ENCODE measurements at regions not wholly inside any gene's neighbourhood (a gene's known extent, or its start where the extent isn't known, plus 50 kb on each side); places are given as distances from the start of the nearest gene placed in this dataset.

DNA sequence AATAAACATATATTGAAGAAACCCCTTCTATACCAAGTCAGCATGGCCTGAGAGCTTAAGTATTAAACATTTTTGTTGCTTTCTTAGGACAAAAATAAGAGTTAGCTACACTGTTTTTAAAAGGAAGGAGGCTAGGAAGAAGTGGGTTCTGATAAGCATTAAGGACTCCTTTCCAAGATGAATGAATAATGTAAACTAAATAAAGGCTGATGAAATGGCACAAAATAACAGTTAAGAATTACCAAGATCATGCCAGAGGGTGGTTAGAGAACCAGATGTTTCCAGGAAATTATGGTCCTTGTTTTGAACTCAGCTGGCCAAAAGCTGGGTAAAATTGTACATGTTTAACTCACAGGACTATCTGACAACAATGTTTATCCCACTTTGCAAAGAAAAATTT is 114.1 kb upstream of the ETS2 start:
- no peak for DNase-seq (ENCODE audit: low read depth in 1 of 2, low spot score in 1 of 2)

DNA sequence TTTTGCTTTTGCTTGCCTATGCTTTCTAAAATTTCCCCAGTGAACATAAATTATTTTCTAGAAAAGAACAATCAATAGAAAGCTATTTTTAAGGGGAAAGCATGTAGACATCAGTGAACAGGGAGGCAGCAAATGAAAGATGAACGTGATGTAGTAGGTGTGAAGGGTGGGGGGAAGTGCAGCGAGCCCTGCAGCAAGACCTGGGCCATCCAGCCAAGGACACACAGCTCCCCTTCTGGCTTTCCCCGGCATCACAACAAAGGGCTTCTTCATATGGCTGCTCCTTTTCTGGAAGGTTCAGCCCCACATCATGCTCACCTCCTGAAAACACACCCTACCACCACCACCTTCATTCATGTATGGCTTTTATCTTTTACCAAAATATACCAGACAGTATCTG is 109.2 kb upstream of the ETS2 start:
- DNase-seq (ENCODE audit: low read depth in 1 of 2, low spot score in 1 of 2) = no peak

- no peak for DNase-seq (ENCODE audit: low read depth in 1 of 2, low spot score in 1 of 2)
Measured at GRCh38 chr21:38699048-38699447, 106.7 kb upstream of the ETS2 start.

DNA sequence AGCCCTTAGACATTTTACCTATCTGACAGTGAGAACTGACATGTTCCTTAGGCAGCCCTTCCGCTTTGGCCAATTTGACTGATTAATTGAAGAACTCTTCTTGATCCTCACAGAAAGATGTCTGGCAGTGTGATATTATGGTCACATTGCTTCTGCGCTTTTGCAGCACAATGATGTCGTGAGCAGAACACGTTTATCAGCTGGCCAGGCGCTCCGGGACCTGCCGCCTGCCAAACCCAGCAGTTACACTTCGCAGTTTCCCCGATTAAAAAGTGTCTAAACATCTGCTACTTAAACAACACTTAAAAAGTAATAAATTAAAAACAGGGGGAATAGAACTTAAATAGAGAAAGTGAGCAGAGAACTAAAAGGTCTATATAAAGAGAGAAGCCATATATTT is 103.5 kb upstream of the ETS2 start:
- DNase-seq (ENCODE audit: low read depth in 1 of 2, low spot score in 1 of 2) = no peak

DNA sequence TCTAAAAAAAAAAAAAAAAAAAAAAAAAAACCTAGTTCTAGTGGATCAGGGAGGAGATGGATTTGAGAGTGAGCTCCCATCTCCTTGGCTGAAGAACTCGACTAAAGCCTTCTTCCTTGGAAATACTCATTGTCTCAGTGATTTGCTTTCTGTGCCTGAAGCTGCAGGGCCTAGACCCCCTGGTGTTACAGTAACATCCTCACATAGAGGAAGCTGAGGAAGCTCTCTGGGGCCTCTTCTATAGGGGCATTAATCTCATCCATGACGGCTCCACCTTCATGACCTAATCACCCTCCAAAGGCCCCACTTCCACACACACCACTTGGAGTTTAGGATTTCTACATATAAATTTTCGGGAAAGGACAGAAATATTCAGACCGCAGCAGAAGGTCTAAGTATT is 95.9 kb upstream of the ETS2 start:
- no peak for DNase-seq (ENCODE audit: low read depth in 1 of 2, low spot score in 1 of 2)

DNA sequence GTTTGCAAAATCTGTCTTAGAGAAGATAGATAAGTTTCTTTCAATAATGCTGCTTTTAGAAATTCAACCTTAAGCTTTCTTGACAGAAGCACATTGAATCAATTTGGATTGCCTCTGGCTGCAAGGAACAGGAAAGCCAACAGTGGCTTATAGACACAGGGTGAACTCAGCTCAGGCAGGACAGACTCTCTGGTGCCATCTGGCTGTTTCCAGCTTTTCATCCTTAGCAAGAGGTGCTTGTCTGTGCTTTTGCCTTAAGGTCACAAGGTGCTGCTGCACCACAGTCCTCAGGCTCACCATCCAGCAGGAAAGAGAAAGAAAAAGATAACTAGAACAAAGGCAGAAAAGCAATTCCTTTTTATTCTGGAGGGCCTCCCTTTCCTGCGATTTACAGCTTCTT is 93.7 kb upstream of the ETS2 start:
- no peak for DNase-seq (ENCODE audit: low read depth in 1 of 2, low spot score in 1 of 2)

DNA sequence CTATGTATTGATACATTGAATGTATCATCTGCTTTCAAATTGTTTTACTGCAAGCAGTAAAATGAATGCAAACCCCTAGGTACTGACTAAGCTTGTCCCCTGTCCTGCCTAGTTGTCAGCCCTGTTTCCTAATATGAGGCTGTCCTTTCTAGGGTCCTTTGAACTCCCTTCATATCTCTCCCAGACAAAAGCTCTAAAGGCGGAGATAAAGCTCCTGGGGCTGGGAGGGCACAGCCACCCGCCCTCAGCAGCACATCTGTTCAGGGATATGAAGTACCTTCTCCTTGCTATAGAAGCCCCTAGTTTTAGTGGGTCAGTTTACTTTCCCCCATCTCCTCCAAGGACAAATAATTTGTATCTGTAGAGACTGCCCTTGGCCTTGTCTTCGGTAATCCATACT is 93.1 kb upstream of the ETS2 start:
- no peak for DNase-seq (ENCODE audit: low read depth in 1 of 2, low spot score in 1 of 2)

GRCh38 chr21:38714039-38714817 is 91.5 kb upstream of the ETS2 start:
- DNase-seq (ENCODE audit: low read depth in 1 of 2, low spot score in 1 of 2) = no peak

DNA sequence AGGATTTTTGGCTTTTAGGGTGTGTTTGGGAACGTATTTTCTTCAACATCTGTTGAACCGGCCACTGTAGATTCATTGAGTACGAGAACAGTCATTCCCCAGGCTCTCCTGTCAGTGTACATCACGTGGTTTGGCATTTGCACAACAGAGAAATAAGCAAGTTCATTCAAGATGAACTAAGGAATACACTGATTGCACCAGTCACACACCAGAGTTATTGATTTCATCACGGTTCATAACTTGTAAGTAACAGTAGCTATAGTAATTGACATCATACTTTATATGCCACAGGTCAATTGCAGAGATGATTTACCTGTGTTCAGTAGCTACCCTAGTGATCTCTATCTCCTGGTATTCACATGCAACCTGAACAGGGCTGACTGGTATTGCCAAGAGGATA is 90.7 kb upstream of the ETS2 start:
- DNase-seq (ENCODE audit: low read depth in 1 of 2, low spot score in 1 of 2) = no peak

DNA sequence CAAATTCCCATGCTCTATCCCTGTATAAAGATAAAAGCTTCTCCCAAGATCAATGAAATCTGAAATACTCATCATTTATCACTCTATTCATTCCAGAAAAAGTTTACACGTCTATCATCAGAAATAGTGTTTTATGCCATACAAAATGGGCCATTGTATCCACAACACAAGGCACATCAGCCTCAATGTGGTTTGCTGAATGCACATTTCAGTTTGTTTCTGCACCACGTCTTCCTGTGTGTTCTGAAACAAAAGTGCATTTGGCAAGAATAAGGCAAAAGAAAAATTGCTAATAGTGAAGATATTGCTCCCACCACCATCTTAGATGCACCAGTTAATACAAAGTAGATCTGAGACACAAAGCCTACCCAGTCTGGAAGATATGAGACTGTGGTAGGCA is 89.6 kb upstream of the ETS2 start:
- no peak for DNase-seq (ENCODE audit: low read depth in 1 of 2, low spot score in 1 of 2)

DNA sequence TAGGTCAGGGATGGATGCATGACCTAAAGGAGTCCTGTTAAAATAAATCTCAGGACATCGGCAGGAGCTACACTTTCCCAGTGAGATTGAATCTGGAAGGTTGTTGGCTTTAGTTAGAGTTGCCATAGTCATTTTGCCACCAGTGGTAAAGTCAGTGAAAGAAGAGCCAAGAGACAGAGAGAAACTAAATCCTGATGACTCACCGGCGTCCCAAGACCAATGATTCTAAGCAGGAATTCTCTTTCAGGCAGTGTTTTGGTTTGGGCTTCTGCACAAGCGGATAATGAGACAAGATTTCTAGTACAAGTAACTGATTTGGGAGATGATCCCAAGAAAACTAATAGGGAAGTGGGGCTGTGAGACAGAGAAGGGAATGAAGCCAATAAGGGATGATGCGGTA is 88.8 kb upstream of the ETS2 start:
- DNase-seq (ENCODE audit: low read depth in 1 of 2, low spot score in 1 of 2) = no peak

GRCh38 chr21:38718481-38718880 is 87.2 kb upstream of the ETS2 start:
- no peak for DNase-seq (ENCODE audit: low read depth in 1 of 2, low spot score in 1 of 2)

GRCh38 chr21:38720074-38720473 is 85.7 kb upstream of the ETS2 start:
- DNase-seq (ENCODE audit: low read depth in 1 of 2, low spot score in 1 of 2) = no peak

GRCh38 chr21:38721055-38721454 is 84.7 kb upstream of the ETS2 start:
- DNase-seq (ENCODE audit: low read depth in 1 of 2, low spot score in 1 of 2) = no peak

DNA sequence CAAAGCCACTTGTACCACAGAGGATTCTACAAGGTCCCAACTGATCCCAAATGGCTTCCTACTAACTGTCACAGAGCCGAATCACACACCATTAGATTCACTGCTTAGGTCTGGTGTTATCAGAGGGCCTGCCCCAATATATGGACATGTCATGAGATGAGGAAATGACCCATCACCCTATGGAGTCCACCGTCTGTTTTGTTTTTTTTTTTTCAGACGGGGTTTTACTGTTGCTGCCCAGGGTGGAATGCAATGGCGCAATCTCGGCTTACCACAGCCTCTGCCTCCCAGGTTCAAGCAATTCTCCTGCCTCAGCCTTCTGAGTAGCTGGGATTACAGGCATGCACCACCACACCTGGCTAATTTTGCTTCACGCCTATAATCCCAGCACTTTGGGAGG is 83.8 kb upstream of the ETS2 start:
- DNase-seq (ENCODE audit: low read depth in 1 of 2, low spot score in 1 of 2) = no peak

- DNase-seq (ENCODE audit: low read depth in 1 of 2, low spot score in 1 of 2) = no peak
Measured at GRCh38 chr21:38725196-38726157, 80.3 kb upstream of the ETS2 start.

- no peak for DNase-seq (ENCODE audit: low read depth in 1 of 2, low spot score in 1 of 2)
Measured at GRCh38 chr21:38726482-38726881, 79.2 kb upstream of the ETS2 start.

GRCh38 chr21:38729291-38729690 is 76.4 kb upstream of the ETS2 start:
- DNase-seq (ENCODE audit: low read depth in 1 of 2, low spot score in 1 of 2) = no peak

DNA sequence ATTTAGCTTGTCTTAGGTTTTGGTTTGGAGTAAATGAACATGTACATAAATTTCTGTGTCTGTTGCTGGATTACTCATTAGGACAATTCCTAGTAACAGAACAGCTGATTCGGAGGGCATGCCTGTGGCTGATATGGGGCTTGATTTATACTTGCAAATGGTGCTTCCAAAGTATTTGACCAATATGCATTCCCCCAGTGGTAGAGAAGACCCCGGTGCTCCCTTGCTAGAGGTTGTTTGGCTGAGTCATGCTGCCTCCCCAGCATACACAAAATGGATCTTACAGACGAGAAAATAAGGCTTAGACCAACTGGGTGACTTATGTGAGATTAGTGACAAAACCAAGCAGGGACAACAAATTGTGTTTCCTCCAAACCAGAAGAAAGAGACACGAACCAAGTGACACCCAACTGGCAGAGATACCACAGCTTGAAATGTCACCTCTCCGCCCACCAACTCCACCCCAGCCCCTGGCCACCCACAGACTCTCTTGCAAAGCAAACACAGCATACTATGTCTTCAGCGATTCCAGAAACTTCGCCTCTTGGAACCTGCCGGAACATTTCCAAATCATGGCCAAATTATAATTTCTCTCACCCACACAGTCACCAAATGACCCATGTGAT is 75.9 kb upstream of the ETS2 start:
- no peak for DNase-seq (ENCODE audit: low read depth in 1 of 2, low spot score in 1 of 2)

- peak; percentile 42 to 62 for DNase-seq (ENCODE audit: low read depth in 1 of 2, low spot score in 1 of 2)
Measured at GRCh38 chr21:38733972-38734546, 71.7 kb upstream of the ETS2 start.

- no peak for DNase-seq (ENCODE audit: low read depth in 1 of 2, low spot score in 1 of 2)
Measured at GRCh38 chr21:38734646-38735365, 70.9 kb upstream of the ETS2 start.

All from stimulated activated CD4-positive, alpha-beta T cell treated with anti-CD3 and anti-CD28 coated beads, Interleukin-15, amount 100 ng/mL, for 1 hour (primary cell).